ENCODE measurements at regions not wholly inside any gene's neighbourhood (a gene's known extent, or its start where the extent isn't known, plus 50 kb on each side); places are given as distances from the start of the nearest gene placed in this dataset.
"Not testable (repeated sequence)": the region's sequence is repeated elsewhere in the genome, so short reads cannot be mapped to it uniquely, and the experiment has no call there.

DNA sequence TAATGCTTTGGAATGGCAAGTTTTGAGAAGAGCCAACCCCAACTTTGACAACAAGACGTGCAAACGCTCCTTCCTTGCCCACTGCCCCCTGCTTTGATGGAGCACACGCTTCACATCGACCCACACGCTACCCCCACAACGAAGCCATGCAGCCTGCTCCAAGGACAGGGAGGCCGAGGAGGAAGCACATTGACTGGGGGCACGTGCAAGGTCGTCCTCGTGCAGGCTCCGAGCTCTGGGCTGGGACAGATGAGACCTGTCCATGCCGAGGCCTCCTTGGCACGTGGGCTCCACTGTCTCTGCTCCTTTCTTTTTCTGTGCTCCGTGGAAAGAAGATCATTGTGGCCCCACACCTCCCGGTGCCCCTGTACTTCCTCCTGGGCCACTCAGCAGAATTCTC is 309.0 kb downstream of the TEX29 start:
- intact Hi-C loops (cut with DNase I), result no loop called here
- H3K4me1 ChIP-seq, result peaks cover 0 to 20% (median 7%) of the 10 kb centered on the region in 4 donors
- H3K27ac ChIP-seq, result no peak overlapping the region
- ATAC-seq (no peak), DNase-seq (no peak)
- H3K9me3 ChIP-seq, result no peaks in the 10 kb centered on the region
- no peak overlapping the region for H3K4me3 ChIP-seq
- WGBS (ENCODE audit: insufficient coverage, low coverage, low lambda C conversion rate, missing lambda C conversion rate), result 71% methylated on average over 5 of the region's 15 CpGs
- no peaks in the 10 kb centered on the region for H3K36me3 ChIP-seq
- H3K27me3 ChIP-seq, result no peaks in the 10 kb centered on the region
- no peak for TF ChIP-seq POLR2A (IDR thresholded peaks at IDR 0.05)
- TF ChIP-seq, protein P1, sequence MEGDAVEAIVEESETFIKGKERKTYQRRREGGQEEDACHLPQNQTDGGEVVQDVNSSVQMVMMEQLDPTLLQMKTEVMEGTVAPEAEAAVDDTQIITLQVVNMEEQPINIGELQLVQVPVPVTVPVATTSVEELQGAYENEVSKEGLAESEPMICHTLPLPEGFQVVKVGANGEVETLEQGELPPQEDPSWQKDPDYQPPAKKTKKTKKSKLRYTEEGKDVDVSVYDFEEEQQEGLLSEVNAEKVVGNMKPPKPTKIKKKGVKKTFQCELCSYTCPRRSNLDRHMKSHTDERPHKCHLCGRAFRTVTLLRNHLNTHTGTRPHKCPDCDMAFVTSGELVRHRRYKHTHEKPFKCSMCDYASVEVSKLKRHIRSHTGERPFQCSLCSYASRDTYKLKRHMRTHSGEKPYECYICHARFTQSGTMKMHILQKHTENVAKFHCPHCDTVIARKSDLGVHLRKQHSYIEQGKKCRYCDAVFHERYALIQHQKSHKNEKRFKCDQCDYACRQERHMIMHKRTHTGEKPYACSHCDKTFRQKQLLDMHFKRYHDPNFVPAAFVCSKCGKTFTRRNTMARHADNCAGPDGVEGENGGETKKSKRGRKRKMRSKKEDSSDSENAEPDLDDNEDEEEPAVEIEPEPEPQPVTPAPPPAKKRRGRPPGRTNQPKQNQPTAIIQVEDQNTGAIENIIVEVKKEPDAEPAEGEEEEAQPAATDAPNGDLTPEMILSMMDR (IDR thresholded peaks at IDR 0.05), result no peak

DNA sequence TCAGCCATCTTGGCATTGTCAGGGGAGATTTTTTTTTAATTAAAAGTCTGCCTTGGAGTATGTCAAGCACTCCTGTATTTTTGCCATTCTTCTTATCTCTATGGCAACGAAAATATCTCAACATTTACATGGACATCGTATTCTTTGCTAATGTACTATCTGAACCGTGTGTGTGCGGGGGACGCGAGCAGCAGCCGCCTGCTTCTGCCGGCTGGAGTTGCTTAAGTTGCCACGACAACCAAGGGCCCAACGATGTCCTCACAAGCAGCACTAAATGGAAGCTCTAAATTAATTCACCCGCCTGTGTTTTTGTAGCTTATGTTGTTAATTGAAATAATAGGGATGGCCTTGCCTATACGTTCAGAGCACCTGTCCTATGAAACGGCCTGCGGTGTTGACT is 309.5 kb downstream of the TEX29 start:
- Histone ChIP-seq H3K4me3 (no peak overlapping the region), H3K9me3 (no peaks in the 10 kb centered on the region), H3K36me3 (no peaks in the 10 kb centered on the region), H3K27me3 (no peaks in the 10 kb centered on the region), H3K27ac (no peak overlapping the region), H3K4me1 (peaks cover 0 to 20% (median 7%) of the 10 kb centered on the region in 4 donors)
- no peak for ATAC-seq
- no peak for DNase-seq
- intact Hi-C loops (cut with DNase I), result no loop called here
- 78% methylated on average over 11 of the region's 14 CpGs for WGBS (ENCODE audit: insufficient coverage, low coverage, low lambda C conversion rate, missing lambda C conversion rate)
- TF ChIP-seq, protein P1 (IDR thresholded peaks at IDR 0.05), result no peak
- TF ChIP-seq POLR2A (IDR thresholded peaks at IDR 0.05), result no peak

DNA sequence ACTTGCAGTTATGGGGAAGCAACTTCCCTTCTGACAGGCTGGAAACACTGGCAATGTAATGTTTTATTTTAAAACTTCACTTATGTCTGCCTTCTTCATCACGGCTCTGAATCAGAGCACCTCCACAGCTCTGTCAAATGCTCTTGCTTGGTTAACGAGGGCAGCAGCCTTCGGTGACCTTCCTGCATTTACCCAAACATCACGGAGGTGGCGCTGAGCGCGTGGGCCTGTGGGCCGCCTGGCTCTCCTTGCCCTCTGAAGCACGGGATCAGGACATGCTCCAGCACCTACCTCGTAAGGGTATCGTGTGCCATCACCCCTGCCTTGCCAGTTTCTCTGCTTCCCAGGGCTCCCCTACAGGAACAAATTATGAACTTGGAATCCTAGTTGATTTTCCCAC is 310.0 kb downstream of the TEX29 start:
- no peaks in the 10 kb centered on the region for H3K27me3 ChIP-seq
- no peak overlapping the region for H3K4me3 ChIP-seq
- H3K36me3 ChIP-seq, result no peaks in the 10 kb centered on the region
- ATAC-seq (no peak), DNase-seq (no peak)
- H3K9me3 ChIP-seq, result no peaks in the 10 kb centered on the region
- 68% methylated on average over 3 of the region's 11 CpGs for WGBS (ENCODE audit: insufficient coverage, low coverage, low lambda C conversion rate, missing lambda C conversion rate)
- peaks cover 0 to 18% (median 5%) of the 10 kb centered on the region in 4 donors for H3K4me1 ChIP-seq
- H3K27ac ChIP-seq, result no peak overlapping the region
- no peak for TF ChIP-seq POLR2A (IDR thresholded peaks at IDR 0.05)
- TF ChIP-seq, protein P1 (IDR thresholded peaks at IDR 0.05), result no peak
- intact Hi-C loops (cut with DNase I), result no loop called here

DNA sequence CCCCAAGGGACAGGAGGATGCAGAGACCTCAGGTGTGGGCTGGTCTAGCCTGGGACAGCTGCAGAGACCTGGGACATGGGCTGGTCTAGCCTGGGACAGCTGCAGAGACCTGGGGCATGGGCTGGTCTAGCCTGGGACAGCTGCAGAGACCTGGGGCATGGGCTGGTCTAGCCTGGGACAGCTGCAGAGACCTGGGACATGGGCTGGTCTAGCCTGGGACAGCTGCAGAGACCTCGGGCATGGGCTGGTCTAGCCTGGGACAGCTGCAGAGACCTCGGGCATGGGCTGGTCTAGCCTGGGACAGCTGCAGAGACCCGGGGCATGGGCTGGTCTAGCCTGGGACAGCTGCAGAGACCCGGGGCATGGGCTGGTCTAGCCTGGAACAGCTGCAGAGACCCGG is 310.8 kb downstream of the TEX29 start:
- H3K36me3 ChIP-seq; H3K4me1 ChIP-seq; H3K27ac ChIP-seq; H3K27me3 ChIP-seq; H3K4me3 ChIP-seq; intact Hi-C loops (cut with DNase I); H3K9me3 ChIP-seq; ATAC-seq: not testable (repeated sequence)
- 86% methylated on average over 1 of the region's 5 CpGs for WGBS (ENCODE audit: insufficient coverage, low coverage, low lambda C conversion rate, missing lambda C conversion rate)
- DNase-seq, result peak in 1 of 3 donors; percentile 23

DNA sequence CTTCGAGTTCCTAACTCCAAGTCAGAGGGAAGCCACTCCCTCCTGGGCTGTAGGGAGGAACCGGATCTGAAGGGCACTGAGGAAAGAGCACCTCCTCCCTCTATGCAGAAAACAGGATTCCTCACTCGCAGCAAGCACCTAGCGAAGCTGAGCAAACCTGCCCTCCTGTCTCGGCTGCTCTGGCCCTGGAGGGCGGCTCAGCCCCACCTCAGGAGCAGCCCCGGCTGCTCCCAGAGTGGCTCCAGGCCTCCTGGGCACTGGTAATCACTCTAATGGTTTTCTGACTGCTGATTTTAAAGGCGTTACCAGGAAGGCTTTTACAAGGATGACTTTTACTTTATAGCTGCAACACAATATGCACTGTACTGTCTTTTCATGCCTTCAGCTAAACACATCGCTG is 312.5 kb downstream of the TEX29 start:
- Histone ChIP-seq H3K4me1 (no peaks in the 10 kb centered on the region), H3K9me3 (no peaks in the 10 kb centered on the region), H3K27me3 (no peaks in the 10 kb centered on the region), H3K4me3 (no peak overlapping the region), H3K27ac (no peak overlapping the region), H3K36me3 (no peaks in the 10 kb centered on the region)
- TF ChIP-seq POLR2A (IDR thresholded peaks at IDR 0.05), result no peak
- TF ChIP-seq, protein P1 (IDR thresholded peaks at IDR 0.05), result no peak
- DNase-seq, result peak in 1 of 3 donors; percentile 10
- WGBS (ENCODE audit: insufficient coverage, low coverage, low lambda C conversion rate, missing lambda C conversion rate), result 44% methylated on average over 5 of the region's 9 CpGs
- intact Hi-C loops (cut with DNase I), result no loop called here
- ATAC-seq, result no peak
